SKM-1 treated with dmso at 0.1 percent for 144 hours (cell line): ENCODE measurements at regions not wholly inside any gene's neighbourhood (a gene's known extent, or its start where the extent isn't known, plus 50 kb on each side); places are given as distances from the start of the nearest gene placed in this dataset.
"Not testable (repeated sequence)": the region's sequence is repeated elsewhere in the genome, so short reads cannot be mapped to it uniquely, and the experiment has no call there.

Source experiments
- DNase-seq: peaks from one replicate; lab custom pipeline; 2025; ENCODE audit not compliant: unreplicated experiment; lab: John Stamatoyannopoulos, UW

GRCh38 chr18:1267021-1267420 is 362.4 kb downstream of the ADCYAP1 start:
- no peak for DNase-seq

GRCh38 chr18:1270081-1270480 is 365.4 kb downstream of the ADCYAP1 start:
- DNase-seq, result no peak

- no peak for DNase-seq
Observed at GRCh38 chr18:1273469-1273868, 368.8 kb downstream of the ADCYAP1 start.

GRCh38 chr18:1292167-1292566 is 387.5 kb downstream of the ADCYAP1 start:
- no peak for DNase-seq

GRCh38 chr18:1294229-1294628 is 389.6 kb downstream of the ADCYAP1 start:
- no peak for DNase-seq

- no peak for DNase-seq
Observed at GRCh38 chr18:1296237-1296636, 391.6 kb downstream of the ADCYAP1 start.

- DNase-seq, result no peak
Observed at GRCh38 chr18:1302861-1303260, 398.2 kb downstream of the ADCYAP1 start.

GRCh38 chr18:1304392-1304992 is 399.8 kb downstream of the ADCYAP1 start:
- no peak for DNase-seq

GRCh38 chr18:1306641-1307040 is 402.0 kb downstream of the ADCYAP1 start:
- DNase-seq, result no peak

GRCh38 chr18:1308686-1309085 is 404.0 kb downstream of the ADCYAP1 start:
- DNase-seq, result no peak

GRCh38 chr18:1311376-1311775 is 406.7 kb downstream of the ADCYAP1 start:
- no peak for DNase-seq

GRCh38 chr18:1335345-1335744 is 430.7 kb downstream of the ADCYAP1 start:
- DNase-seq, result not testable (repeated sequence)

- DNase-seq, result no peak
Observed at GRCh38 chr18:1350931-1351450, 446.3 kb downstream of the ADCYAP1 start.

- DNase-seq, result no peak
Observed at GRCh38 chr18:1353025-1353424, 448.4 kb downstream of the ADCYAP1 start.

- DNase-seq, result no peak
Observed at GRCh38 chr18:1357724-1358123, 453.1 kb downstream of the ADCYAP1 start.

- DNase-seq, result no peak
Observed at GRCh38 chr18:1361936-1362335, 457.3 kb downstream of the ADCYAP1 start.

GRCh38 chr18:1370552-1370951 is 465.9 kb downstream of the ADCYAP1 start:
- DNase-seq, result no peak

- no peak for DNase-seq
Observed at GRCh38 chr18:1371724-1372123, 467.1 kb downstream of the ADCYAP1 start.

GRCh38 chr18:1383465-1383864 is 478.8 kb downstream of the ADCYAP1 start:
- no peak for DNase-seq

GRCh38 chr18:1388468-1388867 is 483.8 kb downstream of the ADCYAP1 start:
- not testable (repeated sequence) for DNase-seq

GRCh38 chr18:1392046-1392445 is 487.4 kb downstream of the ADCYAP1 start:
- DNase-seq, result no peak

- DNase-seq, result no peak
Observed at GRCh38 chr18:1392865-1393734, 488.4 kb downstream of the ADCYAP1 start.
